ENCODE measurements at regions not wholly inside any gene's neighbourhood (a gene's known extent, or its start where the extent isn't known, plus 50 kb on each side); places are given as distances from the start of the nearest gene placed in this dataset.

GRCh38 chr10:128727114-128727513 is 600.9 kb upstream of the MKI67 start:
- no peak overlapping the region for H3K9ac ChIP-seq (ENCODE audit: low read length)
- H3K27me3 ChIP-seq (ENCODE audit: insufficient read depth, low read depth, low read length) = no peaks in the 10 kb centered on the region
- H3K4me3 ChIP-seq (ENCODE audit: low read length) = no peak overlapping the region
- H3K4me2 ChIP-seq (ENCODE audit: low read length) = no peak overlapping the region
- no peak overlapping the region for H3K27ac ChIP-seq (ENCODE audit: low read length)
- H3K79me2 ChIP-seq (replicated peaks; ENCODE audit: insufficient read depth, low read length) = no peaks in the 10 kb centered on the region
- no peaks in the 10 kb centered on the region for H3K9me3 ChIP-seq (ENCODE audit: low read length)
- no peaks in the 10 kb centered on the region for H4K20me1 ChIP-seq (ENCODE audit: insufficient read depth)
- H3K9me2 ChIP-seq (ENCODE audit: insufficient read depth, low read length) = no peaks in the 10 kb centered on the region
- H3K36me3 ChIP-seq (ENCODE audit: insufficient read depth, low read length) = no peaks in the 10 kb centered on the region
- no peaks in the 10 kb centered on the region for H3F3A ChIP-seq (ENCODE audit: insufficient read depth, low read length, poor library complexity, severe bottlenecking)
- TF ChIP-seq CTCF (IDR thresholded peaks at IDR 0.05; ENCODE audit: poor library complexity, severe bottlenecking) (no peak), TAF1 (IDR thresholded peaks at IDR 0.05; ENCODE audit: low read depth) (no peak), MXI1 (conservative IDR thresholded peaks at IDR 0.05; ENCODE audit: poor library complexity, severe bottlenecking) (no peak), REST (IDR thresholded peaks at IDR 0.05; ENCODE audit: borderline replicate concordance) (no peak), EZH2 (IDR thresholded peaks at IDR 0.05; ENCODE audit: borderline replicate concordance, insufficient read depth, low read length, poor library complexity, severe bottlenecking) (no peak), EP300 (conservative IDR thresholded peaks at IDR 0.05; ENCODE audit: poor library complexity, severe bottlenecking) (no peak), RAD21 (conservative IDR thresholded peaks at IDR 0.05) (no peak), POLR2AphosphoS5 (IDR thresholded peaks at IDR 0.05) (no peak), SMC3 (conservative IDR thresholded peaks at IDR 0.05; ENCODE audit: poor library complexity) (no peak)
- H2AFZ ChIP-seq (ENCODE audit: low read depth, low read length) = no peak overlapping the region

DNA sequence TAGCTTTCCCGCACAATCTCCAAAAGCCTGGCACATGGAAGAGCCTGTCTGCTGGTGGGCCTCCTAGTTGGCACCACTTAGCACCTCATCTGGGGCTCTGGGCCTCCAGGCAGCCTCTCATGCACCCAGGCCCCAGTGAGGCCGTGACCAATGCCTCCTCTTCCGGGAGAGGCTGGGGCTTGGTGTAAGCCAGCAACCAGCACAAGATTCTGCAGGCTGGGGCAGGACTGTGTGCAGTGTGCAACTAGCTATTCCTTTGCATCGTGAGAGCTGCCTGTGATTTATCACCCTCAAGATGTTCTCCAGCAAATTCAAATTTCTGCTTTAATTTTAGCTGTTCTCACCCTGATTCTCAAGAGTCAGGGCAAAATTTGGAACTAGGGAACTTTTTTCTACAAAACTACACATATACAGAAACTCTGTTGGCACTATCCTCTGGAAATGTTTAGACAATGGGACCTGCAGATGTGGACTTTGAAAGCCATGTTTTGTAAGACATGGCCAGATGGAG is 603.7 kb upstream of the MKI67 start:
- no peaks in the 10 kb centered on the region for H3K27me3 ChIP-seq (ENCODE audit: insufficient read depth, low read depth, low read length)
- no peak overlapping the region for H3K27ac ChIP-seq (ENCODE audit: low read length)
- no peak overlapping the region for H2AFZ ChIP-seq (ENCODE audit: low read depth, low read length)
- no peaks in the 10 kb centered on the region for H3K9me2 ChIP-seq (ENCODE audit: insufficient read depth, low read length)
- no peak overlapping the region for H3K4me3 ChIP-seq (ENCODE audit: low read length)
- no peaks in the 10 kb centered on the region for H3F3A ChIP-seq (ENCODE audit: insufficient read depth, low read length, poor library complexity, severe bottlenecking)
- H3K9me3 ChIP-seq (ENCODE audit: low read length) = no peaks in the 10 kb centered on the region
- TF ChIP-seq CTCF (IDR thresholded peaks at IDR 0.05; ENCODE audit: poor library complexity, severe bottlenecking) (no peak), MXI1 (conservative IDR thresholded peaks at IDR 0.05; ENCODE audit: poor library complexity, severe bottlenecking) (no peak), RAD21 (conservative IDR thresholded peaks at IDR 0.05) (no peak), EP300 (conservative IDR thresholded peaks at IDR 0.05; ENCODE audit: poor library complexity, severe bottlenecking) (no peak), EZH2 (IDR thresholded peaks at IDR 0.05; ENCODE audit: borderline replicate concordance, insufficient read depth, low read length, poor library complexity, severe bottlenecking) (no peak), REST (IDR thresholded peaks at IDR 0.05; ENCODE audit: borderline replicate concordance) (no peak), POLR2AphosphoS5 (IDR thresholded peaks at IDR 0.05) (no peak), SMC3 (conservative IDR thresholded peaks at IDR 0.05; ENCODE audit: poor library complexity) (no peak), TAF1 (IDR thresholded peaks at IDR 0.05; ENCODE audit: low read depth) (no peak)
- no peaks in the 10 kb centered on the region for H3K36me3 ChIP-seq (ENCODE audit: insufficient read depth, low read length)
- no peaks in the 10 kb centered on the region for H3K79me2 ChIP-seq (replicated peaks; ENCODE audit: insufficient read depth, low read length)
- no peaks in the 10 kb centered on the region for H4K20me1 ChIP-seq (ENCODE audit: insufficient read depth)
- H3K4me2 ChIP-seq (ENCODE audit: low read length) = no peak overlapping the region
- H3K9ac ChIP-seq (ENCODE audit: low read length) = no peak overlapping the region
